GM12891 (cell line): ENCODE measurements at regions not wholly inside any gene's neighbourhood (a gene's known extent, or its start where the extent isn't known, plus 50 kb on each side); places are given as distances from the start of the nearest gene placed in this dataset.

ENCODE experiments used
- PAX5 ChIP-seq: IDR thresholded peaks from 2 replicates; pipeline ENCODE4 v1.6.1; 2011; ENCODE audit warnings: low read length, moderate library complexity, mild to moderate bottlenecking; ENCODE audit not compliant: insufficient read depth, severe bottlenecking
- POLR2A ChIP-seq: IDR thresholded peaks from 2 replicates; pipeline ENCODE4 v1.6.1; 2011; ENCODE audit warnings: low read depth, low read length, control low read depth
- POLR2AphosphoS5 ChIP-seq: IDR thresholded peaks from 2 replicates; pipeline ENCODE4 v1.6.1; 2011; ENCODE audit warnings: low read depth, low read length, control low read depth
- SPI1 ChIP-seq: IDR thresholded peaks from 2 replicates; pipeline ENCODE4 v1.6.1; 2011; ENCODE audit warnings: low read depth, low read length, control low read depth
- TAF1 ChIP-seq: IDR thresholded peaks from 2 replicates; pipeline ENCODE4 v1.6.1; 2011; ENCODE audit warnings: low read depth, low read length, control low read depth

DNA sequence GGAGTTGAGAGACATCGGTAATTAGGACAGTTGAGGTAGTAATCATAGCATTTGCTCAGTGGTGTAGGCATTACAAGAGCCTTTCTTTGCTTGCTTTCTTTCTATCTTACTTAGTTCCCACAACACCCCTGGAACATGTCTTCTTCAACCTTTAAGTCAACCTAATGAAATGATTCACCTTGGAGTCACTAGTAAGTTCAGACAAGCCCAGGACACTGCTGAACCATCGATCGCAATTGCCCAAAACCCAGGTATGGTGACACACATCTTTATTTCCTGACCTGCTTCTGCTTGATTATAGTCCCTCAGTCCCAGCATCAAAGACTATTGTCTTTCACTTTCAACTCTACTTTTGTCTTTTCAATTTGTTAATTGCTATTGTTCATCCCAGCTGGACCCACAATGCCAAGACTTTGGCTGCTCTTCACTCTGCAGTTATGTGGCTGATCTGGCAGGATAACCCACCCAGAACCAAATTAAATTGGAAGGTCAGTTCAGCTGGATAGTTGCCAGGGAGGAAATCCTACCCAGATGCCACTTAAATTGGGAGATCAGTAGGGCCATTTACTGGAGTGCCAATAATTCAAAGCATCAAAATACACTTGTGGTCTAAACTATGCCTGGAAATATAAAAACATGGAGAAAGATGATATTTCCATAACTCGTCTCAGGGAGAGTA is 272.9 kb downstream of the RWDD3 start:
- TF ChIP-seq POLR2AphosphoS5: no peak
- TF ChIP-seq POLR2A: no peak
- TF ChIP-seq TAF1: no peak
- TF ChIP-seq PAX5: no peak
- no peak for TF ChIP-seq SPI1
